GM19468 (cell line): ENCODE measurements at regions not wholly inside any gene's neighbourhood (a gene's known extent, or its start where the extent isn't known, plus 50 kb on each side); places are given as distances from the start of the nearest gene placed in this dataset.
"Not testable (repeated sequence)": the region's sequence is repeated elsewhere in the genome, so short reads cannot be mapped to it uniquely, and the experiment has no call there.

Source experiments
- ATAC-seq: cut with Tn5 transposase; IDR thresholded peaks from one replicate; pipeline ENCODE4 v1.9.1; 2021; ENCODE audit warnings: mild to moderate bottlenecking, moderate library complexity, moderate number of reproducible peaks; ENCODE audit not compliant: unreplicated experiment; ENCODE audit errors: extremely low read depth

DNA sequence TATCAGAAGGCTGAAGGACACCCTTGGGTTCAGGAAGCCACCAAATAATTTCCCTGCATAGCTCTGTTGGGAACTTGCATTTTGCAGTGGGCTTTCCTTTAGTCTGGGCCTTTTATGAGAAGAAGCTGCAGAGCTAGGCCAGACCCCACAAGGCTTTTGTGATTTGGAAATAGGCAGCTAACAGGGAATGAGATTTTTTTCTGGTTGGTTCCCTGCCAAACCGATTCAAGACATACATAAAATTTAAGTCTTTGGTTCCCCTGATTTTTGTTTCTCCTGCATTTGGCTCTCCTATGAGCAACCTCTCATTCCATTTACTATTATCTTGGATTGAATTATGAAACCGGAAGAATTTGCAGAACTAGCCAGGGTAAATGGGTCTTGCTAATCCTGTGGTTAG, 81.5 kb upstream of the PTCH1 start:
- ATAC-seq = no peak

DNA sequence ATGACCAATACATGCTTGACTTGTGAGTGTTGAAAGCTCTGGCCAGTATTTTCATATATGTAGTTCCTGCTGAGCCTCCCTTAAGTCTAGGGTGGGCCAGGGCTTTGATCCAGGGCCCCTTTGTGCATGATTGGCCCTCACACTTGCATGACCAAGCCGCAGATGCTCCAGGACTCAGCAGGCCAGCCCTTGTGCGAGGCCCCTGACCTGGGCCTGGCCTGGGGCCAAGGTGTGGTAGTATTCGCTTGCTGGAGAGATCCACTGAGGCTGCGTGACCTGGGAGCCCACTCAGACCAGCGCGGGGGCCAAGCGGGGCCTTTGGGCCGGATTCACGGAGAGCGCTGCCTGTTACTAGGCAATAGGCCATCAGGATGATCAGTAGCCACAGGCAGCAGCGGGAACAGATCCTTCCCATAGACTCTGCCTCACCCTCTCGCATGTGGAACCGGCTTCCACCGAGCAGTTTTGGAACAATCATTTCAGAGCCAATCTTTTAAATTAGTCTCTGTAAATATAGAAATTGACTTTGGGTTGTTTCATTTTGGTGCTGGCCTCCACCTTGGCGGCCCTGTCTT, 79.0 kb upstream of the PTCH1 start:
- ATAC-seq = no peak

DNA sequence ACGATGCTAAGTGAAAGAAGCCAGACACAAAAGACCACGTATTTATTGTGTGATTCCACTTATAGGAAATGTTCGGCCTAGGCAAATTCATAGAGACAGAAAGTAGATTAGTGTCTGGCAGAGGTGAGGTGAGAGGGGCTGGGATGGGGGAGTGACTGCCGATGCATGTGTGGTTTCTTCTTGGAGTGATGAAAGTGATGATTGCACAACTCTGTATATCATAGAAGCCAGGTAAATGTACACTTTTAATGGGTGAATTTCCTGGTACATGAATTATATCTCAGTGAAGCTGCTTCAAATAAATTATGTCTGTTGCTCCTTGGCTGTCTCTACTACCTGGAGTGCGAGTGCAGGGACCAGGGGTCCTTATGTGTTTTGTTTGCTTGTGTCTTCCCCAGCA, 76.2 kb upstream of the PTCH1 start:
- no peak for ATAC-seq

DNA sequence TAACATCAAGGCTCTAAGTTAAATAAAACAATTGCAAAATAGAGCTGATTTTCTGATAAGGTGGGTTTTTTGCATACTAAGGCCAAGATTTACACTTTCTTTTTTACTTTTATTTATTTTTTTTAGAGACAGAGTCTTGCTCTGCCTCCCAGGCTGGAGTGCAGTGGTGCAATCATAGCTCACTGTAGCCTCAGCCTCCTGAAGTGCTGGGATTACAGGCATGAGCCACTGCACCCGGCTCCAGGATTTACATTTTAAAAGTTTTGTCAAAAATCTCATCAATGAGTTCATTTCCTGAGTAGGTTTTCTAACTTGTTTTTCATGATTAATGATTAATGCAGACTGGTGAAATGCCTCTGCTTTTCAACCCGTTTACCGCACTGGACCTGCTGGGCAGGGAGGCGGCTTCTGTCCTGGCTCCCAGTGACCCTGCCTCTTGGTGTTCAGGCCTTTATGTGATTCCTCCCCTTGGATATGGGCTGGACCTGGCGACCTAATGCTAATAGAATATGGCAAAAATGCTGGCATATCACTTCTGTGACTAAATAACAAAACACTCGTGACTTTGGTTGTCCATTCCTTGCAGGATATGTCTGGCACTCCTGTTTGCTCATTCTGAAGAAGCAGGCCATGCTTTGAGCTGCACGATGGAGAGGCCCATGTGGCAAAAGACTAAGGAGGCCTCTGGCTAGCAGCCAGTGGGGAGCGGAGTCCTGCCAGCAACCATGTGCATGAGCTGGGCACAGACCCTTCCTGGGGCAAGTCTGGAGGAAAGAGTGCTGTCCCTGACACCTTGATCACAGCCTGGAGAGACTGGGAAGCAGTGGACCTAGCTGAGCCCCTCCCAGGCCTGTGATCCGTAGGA, 72.2 kb upstream of the PTCH1 start:
- ATAC-seq = no peak

DNA sequence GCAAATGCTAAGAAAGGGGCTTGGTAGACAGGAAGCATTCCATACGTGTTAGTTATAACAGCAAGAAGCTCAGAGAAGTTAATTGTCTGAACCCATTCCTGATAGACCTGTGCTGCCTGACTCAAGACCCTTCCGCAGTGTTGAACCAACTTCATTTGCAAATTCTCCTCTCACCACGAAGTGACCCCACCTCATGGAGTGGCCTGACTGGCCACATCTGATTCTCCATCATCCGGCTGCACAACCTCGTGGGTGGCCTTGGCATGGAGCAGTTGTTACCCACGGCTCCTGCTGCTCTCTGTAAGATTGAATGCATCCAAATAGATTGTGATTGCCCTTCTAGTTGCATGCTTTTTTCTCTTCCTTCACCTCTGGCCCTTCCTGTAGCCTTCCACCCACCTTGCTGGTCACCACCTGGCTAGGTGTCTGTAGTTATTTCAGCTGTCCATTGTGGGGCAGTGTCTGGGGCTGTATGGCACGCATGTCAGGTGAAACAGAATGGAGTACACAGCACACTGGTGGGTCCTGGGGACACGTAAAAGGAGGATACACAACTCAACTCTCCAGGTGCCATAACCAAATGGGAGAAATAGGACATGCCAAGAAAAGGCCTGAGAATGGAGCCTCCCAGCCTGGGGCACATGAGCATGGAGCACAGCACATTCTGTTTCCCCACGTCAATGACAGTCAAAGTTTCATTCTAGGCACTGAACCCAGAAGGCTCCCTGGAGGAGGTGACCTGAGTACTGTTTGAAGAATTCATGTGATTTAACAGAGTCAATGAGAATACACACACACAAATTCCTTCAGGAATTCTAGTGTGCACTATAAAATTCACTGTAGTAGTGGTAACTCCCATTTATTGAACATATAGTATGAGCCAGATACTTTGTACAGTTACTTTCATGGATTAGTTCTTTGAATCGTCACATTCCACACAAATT, 70.5 kb upstream of the PTCH1 start:
- no peak for ATAC-seq

DNA sequence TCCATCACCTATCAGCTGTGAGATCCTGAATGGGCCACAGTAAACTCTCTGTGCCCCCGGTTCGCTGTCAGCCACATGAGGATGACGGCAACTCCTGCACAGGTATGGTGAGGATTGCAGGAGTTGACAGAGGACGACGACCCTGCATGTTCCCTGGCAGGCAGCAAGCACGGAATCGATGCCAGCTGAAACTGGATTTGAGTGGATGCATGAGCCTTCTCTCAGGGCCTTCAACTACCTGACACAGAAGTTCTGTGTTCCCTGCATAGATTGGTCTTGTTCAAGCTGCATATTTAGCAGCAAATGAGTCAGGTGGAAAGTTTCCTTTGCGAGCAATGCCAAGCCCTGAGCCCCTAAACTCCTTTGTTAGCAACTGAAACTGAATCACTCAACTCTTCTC, 69.6 kb upstream of the PTCH1 start:
- no peak for ATAC-seq

DNA sequence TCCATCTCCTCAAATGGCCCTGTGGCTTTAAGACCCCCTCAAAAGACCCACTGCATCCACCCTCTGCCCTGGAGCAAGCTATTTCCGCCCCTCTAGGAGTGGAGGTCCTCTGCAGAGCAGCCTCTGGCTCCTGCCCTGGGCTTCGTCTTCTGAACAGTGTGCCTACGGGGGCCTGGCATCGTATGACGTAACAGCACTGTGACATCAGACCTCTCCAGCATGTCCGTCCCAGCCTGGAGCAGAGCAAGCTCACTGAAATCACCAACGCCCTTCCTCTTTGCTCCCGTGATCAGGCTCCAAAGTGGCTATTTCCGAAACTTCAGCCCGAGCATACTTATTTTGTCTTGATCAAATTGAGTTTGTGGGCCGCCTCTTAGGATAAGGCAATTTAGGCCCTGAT, 69.1 kb upstream of the PTCH1 start:
- no peak for ATAC-seq

DNA sequence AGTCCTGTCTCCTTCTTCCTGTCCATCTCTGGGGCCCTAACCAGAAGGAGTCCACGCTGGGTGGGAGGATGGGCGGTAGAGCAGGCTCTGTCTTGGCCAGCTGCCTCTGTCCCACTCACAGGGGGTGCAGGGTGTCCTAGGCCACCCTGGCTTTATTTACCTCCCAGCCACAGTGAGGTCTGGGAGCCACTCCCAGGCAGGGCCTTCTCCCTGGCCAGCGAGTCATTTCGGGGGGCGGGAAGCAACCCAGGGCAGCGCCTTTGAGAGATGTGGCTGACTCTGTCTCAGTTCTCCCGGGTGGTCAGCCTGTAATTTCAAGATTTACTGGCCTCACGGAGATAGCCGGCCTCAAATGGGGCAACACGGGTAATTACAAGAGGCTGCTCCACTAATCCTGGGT, 67.4 kb upstream of the PTCH1 start:
- no peak for ATAC-seq

DNA sequence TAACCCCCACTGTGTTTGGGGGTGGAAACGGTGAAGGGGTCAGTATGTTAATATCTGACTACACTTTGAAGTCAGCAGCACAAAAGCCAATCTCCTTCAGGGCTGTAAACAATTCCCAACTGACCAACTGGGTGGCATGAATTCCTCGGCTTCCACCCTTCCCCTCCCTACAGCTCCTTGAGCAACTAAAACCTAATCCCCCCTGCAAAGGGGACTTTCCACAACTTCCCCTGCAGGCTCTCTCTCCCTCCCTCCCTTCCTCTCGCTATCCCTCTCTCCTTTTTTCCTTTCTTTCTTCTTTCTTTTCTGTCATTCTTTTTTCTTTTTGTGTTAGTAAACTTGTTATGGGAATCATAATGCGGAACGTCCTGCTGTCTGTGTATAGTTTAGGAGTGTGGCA, 65.1 kb upstream of the PTCH1 start:
- ATAC-seq = no peak

DNA sequence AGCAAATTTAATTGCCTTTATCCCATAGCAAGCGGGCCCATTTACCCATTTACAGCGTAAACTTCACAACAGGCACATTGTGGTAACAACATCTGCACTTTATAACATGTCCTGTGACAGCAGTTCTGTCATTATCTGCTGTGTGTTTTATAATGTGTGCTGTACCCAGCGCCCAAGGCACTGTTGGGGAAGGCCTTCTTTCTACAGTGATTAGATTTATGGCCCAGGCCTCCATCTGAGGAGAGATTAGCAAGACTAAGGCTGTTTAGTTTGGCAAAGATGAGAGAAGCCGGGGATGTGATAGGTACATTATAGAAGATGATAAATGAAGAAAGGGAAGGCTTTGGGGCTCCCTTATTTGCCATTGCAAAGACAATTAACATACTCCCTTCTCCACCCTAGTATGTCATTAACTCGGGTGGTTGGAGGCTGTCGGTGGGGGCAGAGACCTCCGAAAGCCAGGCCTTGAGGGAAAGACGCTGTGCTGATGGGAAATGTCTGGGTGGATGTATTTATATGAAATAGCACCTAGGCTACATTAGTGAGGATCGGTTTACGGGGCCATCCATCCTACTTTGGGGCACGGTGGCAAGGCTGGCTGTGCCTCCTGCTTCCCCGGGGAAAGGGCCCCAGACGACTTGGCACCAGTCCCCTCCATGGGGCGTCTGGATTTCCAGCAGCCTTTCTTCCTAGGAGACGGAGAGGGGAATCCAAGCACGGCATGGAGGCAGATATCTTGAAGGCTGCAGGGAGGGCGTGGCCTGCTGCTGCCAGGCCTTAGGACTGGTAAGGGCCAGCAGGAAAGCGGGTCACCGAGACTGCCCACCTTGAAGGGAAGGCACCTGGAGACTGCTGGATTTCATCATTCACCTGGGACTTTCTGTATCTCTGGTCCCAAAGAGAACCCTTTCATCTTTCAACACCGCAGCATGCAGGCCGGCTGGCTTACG, 64.3 kb upstream of the PTCH1 start:
- no peak for ATAC-seq

DNA sequence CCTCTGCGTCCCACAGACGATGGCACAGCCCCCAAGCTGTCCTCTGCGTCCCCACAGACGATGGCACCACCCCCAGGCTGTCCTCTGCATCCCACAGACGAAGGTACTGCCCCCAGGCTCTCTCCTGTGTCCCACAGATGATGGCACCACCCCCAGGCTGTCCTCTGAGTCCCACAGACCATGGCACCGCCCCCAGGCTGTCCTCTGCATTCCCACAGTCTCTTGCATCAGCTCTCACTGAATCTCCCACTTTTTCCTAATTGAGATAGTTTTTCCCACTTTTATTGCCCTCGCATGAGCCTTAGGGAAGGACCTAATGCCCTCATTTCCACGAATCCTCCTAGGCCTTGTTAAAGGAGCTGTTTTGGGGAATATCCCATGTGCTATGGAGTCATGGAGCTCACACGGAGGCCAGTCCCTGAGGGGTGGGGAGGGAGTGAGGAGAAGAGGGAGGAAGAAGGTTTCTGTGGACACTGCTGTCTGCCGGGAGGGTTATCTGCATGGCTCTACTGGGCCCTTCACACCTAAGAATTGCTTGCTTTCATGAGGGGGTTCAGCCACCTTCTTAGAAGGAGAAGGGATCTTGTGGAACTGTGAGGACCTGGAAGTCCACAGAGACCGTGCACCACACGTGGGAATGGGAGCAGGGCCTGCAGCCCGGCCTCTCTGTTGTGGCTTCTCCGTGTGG, 58.2 kb upstream of the PTCH1 start:
- no peak for ATAC-seq

DNA sequence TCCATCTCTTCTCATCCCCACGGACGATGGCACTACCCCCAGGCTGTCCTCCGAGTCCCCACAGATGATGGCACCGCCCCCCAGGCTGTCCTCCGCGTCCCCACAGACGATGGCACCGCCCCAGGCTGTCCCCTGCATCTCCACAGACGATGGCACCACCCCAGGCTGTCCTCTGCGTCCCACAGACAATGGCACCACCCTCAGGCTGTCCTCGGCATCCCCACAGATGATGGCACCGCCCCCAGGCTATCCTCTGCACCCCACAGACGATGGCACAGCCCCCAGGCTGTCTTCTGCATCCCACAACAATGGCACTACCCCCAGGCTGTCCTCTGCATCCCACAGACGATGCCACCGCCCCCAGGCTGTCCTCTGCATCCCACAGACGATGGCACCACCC, 57.4 kb upstream of the PTCH1 start:
- no peak for ATAC-seq

DNA sequence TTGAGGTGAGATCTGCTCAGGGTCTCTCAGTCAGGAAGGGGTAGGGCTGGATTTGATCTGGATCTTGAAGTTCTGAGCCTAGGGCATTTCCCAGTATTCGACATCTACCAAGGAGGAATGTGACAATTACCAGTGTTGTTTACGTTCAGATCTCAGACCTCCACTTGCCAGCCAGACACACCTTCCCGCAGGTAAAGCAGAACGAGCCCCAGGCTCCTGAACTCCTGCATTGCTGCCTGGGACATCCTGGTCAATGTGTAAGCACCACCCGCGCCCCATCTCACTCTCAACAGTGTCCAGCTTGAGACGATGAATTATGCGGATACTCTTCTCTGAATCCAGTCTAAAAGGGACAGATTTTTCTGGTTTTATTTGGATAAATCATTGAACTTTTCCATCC, 56.7 kb upstream of the PTCH1 start:
- no peak for ATAC-seq

DNA sequence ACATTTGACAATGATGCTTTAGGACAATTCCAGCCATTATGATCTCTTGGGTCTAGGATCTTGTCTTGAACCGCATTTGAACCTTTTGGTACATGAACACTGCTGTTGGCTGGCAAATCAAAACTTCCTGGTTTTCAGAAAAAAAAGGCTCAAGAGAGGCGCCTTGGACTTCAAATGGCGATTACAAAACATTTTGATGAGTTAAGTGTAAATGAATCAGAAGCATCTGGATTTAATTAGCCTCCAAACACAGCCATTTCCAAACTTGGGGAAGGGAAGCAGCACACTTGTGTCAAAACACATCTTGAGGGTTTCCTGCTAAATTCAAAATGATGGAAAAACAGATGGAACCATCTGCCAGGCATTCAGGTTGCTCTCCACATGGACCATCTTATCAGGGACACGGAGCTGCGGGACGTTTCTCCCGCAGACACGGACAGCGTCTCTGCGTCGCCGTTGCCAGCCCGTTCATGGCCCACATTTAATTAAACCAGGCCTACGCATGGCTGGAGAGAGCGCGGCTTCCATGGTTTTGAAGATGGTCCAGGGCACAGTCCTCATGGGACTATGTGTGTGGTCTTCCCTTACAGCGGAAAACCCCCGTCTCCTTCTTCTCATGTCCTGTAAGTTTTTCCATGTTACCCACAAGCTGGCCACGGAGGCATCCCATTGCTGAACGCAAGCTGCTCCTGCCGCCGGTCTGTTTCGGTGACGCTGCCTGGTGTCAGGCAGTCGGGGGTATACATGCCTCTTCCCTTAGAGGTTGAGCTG, 55.8 kb upstream of the PTCH1 start:
- no peak for ATAC-seq

DNA sequence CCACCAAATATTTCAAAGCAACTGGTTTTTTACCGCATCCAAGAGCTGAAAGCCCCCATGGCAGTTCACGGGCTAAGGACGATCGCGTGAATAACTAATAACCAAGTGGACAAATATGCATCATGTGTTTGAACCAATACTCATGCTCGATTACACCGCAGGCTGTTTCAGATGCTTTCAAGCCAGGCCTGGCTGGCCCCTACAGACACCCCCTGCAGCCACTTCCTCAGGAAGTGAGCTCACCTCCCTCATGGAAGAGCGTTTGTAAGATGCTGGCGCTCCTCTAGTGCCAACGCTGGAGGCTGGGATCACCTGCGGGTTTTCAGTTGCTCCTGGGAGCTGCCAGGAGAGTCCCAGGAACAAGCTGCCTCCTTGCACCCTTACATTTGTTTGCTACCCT, 53.9 kb upstream of the PTCH1 start:
- no peak for ATAC-seq

DNA sequence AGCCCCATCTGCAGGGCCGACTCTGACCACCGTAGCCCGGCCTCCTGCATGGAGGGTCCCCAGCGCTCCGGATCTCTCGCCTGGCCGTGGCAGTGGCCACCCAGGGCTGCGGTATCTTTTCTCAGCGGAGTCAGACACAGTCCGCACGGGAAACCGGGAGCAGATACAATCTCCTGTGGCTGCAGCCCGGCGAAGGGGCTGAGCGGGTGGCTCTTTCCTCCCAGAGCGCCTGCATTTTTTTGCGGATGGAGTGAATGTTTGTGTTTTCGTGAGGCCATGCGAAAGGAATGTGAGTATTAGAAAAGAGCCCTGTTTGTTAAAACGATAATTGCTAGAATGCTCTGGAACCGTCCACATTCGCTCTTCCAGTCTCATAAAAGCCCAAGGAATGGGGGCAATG, 53.4 kb upstream of the PTCH1 start:
- ATAC-seq = no peak

DNA sequence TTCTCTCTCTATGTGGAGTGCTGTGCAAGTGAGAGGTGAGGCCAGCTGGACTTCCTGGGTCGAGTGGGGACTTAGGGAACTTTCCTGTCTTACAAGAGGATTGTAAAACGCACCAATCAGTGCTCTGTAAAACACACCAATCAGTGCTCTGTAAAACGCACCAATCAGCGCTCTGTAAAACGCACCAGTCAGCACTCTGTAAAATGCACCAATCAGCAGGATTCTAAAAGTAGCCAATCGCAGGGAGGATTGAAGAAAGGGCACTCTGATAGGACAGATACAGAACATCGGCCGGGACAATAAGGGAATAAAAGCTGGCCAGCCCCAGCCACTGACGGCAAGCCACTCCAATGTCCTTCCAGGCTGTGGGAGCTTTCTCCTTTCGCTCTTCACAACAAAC, 52.0 kb upstream of the PTCH1 start:
- ATAC-seq = not testable (repeated sequence)
